ENCODE measurements at regions not wholly inside any gene's neighbourhood (a gene's known extent, or its start where the extent isn't known, plus 50 kb on each side); places are given as distances from the start of the nearest gene placed in this dataset.
"Not testable (repeated sequence)": the region's sequence is repeated elsewhere in the genome, so short reads cannot be mapped to it uniquely, and the experiment has no call there.

GRCh38 chr12:25394025-25394424 is 143.3 kb upstream of the KRAS start:
- TF ChIP-seq EP300 (IDR thresholded peaks at IDR 0.05) (no peak), CTCF (IDR thresholded peaks at IDR 0.05) (no peak), POLR2A (IDR thresholded peaks at IDR 0.05) (no peak)
- no peak overlapping the region for H3K4me3 ChIP-seq
- H3K27ac ChIP-seq = no peak overlapping the region
- no peak for DNase-seq
- H3K36me3 ChIP-seq = no peaks in the 10 kb centered on the region
- intact Hi-C loops (cut with DNase I) = no loop called here
- H3K4me1 ChIP-seq (ENCODE audit: insufficient read depth) = no peaks in the 10 kb centered on the region
- no peaks in the 10 kb centered on the region for H3K9me3 ChIP-seq
- WGBS, 3 donors = 87 to 88% (median 88%) methylated on average over 9 of the region's 9 CpGs
- H3K27me3 ChIP-seq = no peaks in the 10 kb centered on the region

GRCh38 chr12:25391346-25391745 is 140.6 kb upstream of the KRAS start:
- H3K4me3 ChIP-seq; H3K27ac ChIP-seq; intact Hi-C loops (cut with DNase I); H3K27me3 ChIP-seq; H3K36me3 ChIP-seq; DNase-seq; H3K4me1 ChIP-seq (ENCODE audit: insufficient read depth); H3K9me3 ChIP-seq: not testable (repeated sequence)
- WGBS, 3 donors = 95 to 97% (median 97%) methylated on average over 25 of the region's 25 CpGs

GRCh38 chr12:25388183-25388582 is 137.5 kb upstream of the KRAS start:
- TF ChIP-seq POLR2A (IDR thresholded peaks at IDR 0.05) (no peak), EP300 (IDR thresholded peaks at IDR 0.05) (no peak), CTCF (IDR thresholded peaks at IDR 0.05) (no peak)
- Histone ChIP-seq H3K27ac (no peak overlapping the region), H3K4me3 (no peak overlapping the region), H3K27me3 (no peaks in the 10 kb centered on the region), H3K9me3 (no peaks in the 10 kb centered on the region), H3K4me1 (ENCODE audit: insufficient read depth) (peaks cover 1% of the 10 kb centered on the region), H3K36me3 (no peaks in the 10 kb centered on the region)
- WGBS, 3 donors = 69 to 72% (median 69%) methylated on average over 5 of the region's 5 CpGs
- intact Hi-C loops (cut with DNase I) = no loop called here
- DNase-seq = no peak

- no peaks in the 10 kb centered on the region for H3K36me3 ChIP-seq
- H3K9me3 ChIP-seq = no peaks in the 10 kb centered on the region
- no peak for TF ChIP-seq EP300 (IDR thresholded peaks at IDR 0.05)
- TF ChIP-seq CTCF (IDR thresholded peaks at IDR 0.05) = no peak
- TF ChIP-seq POLR2A (IDR thresholded peaks at IDR 0.05) = no peak
- intact Hi-C loops (cut with DNase I) = no loop called here
- peak overlapping the region in 1 of 2 donors; percentile 100 for H3K27ac ChIP-seq
- no peaks in the 10 kb centered on the region for H3K27me3 ChIP-seq
- peaks cover 1% of the 10 kb centered on the region for H3K4me1 ChIP-seq (ENCODE audit: insufficient read depth)
- no peak for DNase-seq
- H3K4me3 ChIP-seq = no peak overlapping the region
- 43 to 61% (median 57%) methylated on average over 3 of the region's 3 CpGs for WGBS, 3 donors
These were observed 137.0 kb upstream of the KRAS start for GRCh38 chr12:25387732-25388050.

GRCh38 chr12:25386831-25387731 is 136.4 kb upstream of the KRAS start:
- Histone ChIP-seq H3K4me1 (ENCODE audit: insufficient read depth) (peaks cover 1% of the 10 kb centered on the region), H3K9me3 (no peaks in the 10 kb centered on the region), H3K4me3 (peak overlapping the region; percentile 83), H3K36me3 (no peaks in the 10 kb centered on the region), H3K27me3 (no peaks in the 10 kb centered on the region), H3K27ac (peak overlapping the region; percentile 85 to 100)
- intact Hi-C loops (cut with DNase I) = no loop called here
- WGBS, 3 donors = 1% methylated on average over 22 of the region's 22 CpGs
- peak; percentile 81 to 92 (median 91) for DNase-seq
- TF ChIP-seq POLR2A (IDR thresholded peaks at IDR 0.05) (no peak), CTCF (IDR thresholded peaks at IDR 0.05) (peak; percentile 67 to 84 (median 81))

All from ovary (tissue), 7 donors.